ENCODE measurements at regions not wholly inside any gene's neighbourhood (a gene's known extent, or its start where the extent isn't known, plus 50 kb on each side); places are given as distances from the start of the nearest gene placed in this dataset.

GRCh38 chr20:39835130-39835842 is 853.8 kb downstream of the MAFB start:
- TF ChIP-seq, protein P1, sequence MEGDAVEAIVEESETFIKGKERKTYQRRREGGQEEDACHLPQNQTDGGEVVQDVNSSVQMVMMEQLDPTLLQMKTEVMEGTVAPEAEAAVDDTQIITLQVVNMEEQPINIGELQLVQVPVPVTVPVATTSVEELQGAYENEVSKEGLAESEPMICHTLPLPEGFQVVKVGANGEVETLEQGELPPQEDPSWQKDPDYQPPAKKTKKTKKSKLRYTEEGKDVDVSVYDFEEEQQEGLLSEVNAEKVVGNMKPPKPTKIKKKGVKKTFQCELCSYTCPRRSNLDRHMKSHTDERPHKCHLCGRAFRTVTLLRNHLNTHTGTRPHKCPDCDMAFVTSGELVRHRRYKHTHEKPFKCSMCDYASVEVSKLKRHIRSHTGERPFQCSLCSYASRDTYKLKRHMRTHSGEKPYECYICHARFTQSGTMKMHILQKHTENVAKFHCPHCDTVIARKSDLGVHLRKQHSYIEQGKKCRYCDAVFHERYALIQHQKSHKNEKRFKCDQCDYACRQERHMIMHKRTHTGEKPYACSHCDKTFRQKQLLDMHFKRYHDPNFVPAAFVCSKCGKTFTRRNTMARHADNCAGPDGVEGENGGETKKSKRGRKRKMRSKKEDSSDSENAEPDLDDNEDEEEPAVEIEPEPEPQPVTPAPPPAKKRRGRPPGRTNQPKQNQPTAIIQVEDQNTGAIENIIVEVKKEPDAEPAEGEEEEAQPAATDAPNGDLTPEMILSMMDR (IDR thresholded peaks at IDR 0.05): no peak
- TF ChIP-seq POLR2A (IDR thresholded peaks at IDR 0.05): no peak
